ENCODE measurements at regions not wholly inside any gene's neighbourhood (a gene's known extent, or its start where the extent isn't known, plus 50 kb on each side); places are given as distances from the start of the nearest gene placed in this dataset.
"Not testable (repeated sequence)": the region's sequence is repeated elsewhere in the genome, so short reads cannot be mapped to it uniquely, and the experiment has no call there.

GRCh38 chr2:7555260-7555659 lies 638.0 kb downstream of the RNF144A start:
- 87 to 95% (median 91%) methylated on average over 10 of the region's 10 CpGs for WGBS, 4 donors
- Histone ChIP-seq H3K4me3 (no peak overlapping the region), H3K36me3 (replicated peaks in 1 of 2) (no peaks in the 10 kb centered on the region), H3K27ac (no peak overlapping the region), H3K4me1 (replicated peaks in 1 of 2) (no peaks in the 10 kb centered on the region), H3K9me3 (replicated peaks in 1 of 3) (no peaks in the 10 kb centered on the region), H3K27me3 (no peaks in the 10 kb centered on the region)
- intact Hi-C loops (cut with DNase I): no loop called here
- TF ChIP-seq POLR2A (IDR thresholded peaks at IDR 0.05) (no peak), CTCF (IDR thresholded peaks at IDR 0.05) (no peak)
- DNase-seq: no peak

DNA sequence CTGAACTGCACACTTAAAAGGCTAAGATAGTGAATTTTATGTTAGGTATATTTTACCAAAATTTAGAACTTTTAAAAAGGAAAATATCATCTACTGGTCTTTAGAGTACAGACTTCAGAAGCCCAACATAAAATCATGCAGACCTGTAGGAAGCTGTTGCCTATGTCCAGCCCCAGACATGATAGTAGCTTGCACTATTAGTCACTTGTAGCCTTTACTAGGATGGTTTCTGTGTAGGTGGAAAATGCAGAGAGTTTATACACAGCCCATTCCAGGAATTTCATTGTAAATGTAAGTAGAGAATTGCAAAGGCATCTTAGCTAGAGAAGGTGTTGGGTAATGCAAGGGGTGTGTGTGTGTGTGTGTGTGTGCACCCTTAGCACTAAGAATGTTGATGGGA lies 640.2 kb downstream of the RNF144A start:
- intact Hi-C loops (cut with DNase I): no loop called here
- H3K27me3 ChIP-seq: no peaks in the 10 kb centered on the region

GRCh38 chr2:7559791-7560190 lies 642.6 kb downstream of the RNF144A start:
- Histone ChIP-seq H3K9me3 (replicated peaks in 1 of 3) (no peaks in the 10 kb centered on the region), H3K27me3 (no peaks in the 10 kb centered on the region), H3K36me3 (replicated peaks in 1 of 2) (no peaks in the 10 kb centered on the region), H3K27ac (no peak overlapping the region), H3K4me3 (no peak overlapping the region), H3K4me1 (replicated peaks in 1 of 2) (no peaks in the 10 kb centered on the region)
- DNase-seq: no peak
- TF ChIP-seq POLR2A (IDR thresholded peaks at IDR 0.05): no peak
- TF ChIP-seq CTCF (IDR thresholded peaks at IDR 0.05): no peak
- WGBS, 4 donors: 73 to 100% (median 88%) methylated on average over 1 of the region's 1 CpG
- intact Hi-C loops (cut with DNase I): no loop called here

More for the DNA sequence above, 640.2 kb downstream of the RNF144A start:
- Histone ChIP-seq H3K36me3 (replicated peaks in 1 of 2) (no peaks in the 10 kb centered on the region), H3K4me1 (replicated peaks in 1 of 2) (no peaks in the 10 kb centered on the region), H3K27ac (no peak overlapping the region), H3K4me3 (no peak overlapping the region), H3K9me3 (replicated peaks in 1 of 3) (no peaks in the 10 kb centered on the region)
- TF ChIP-seq CTCF (IDR thresholded peaks at IDR 0.05): no peak
- no peak for TF ChIP-seq POLR2A (IDR thresholded peaks at IDR 0.05)
- no peak for DNase-seq

- WGBS, 4 donors: 80 to 88% (median 84%) methylated on average over 6 of the region's 6 CpGs
- intact Hi-C loops (cut with DNase I): no loop called here
- H3K36me3 ChIP-seq (replicated peaks in 1 of 2): no peaks in the 10 kb centered on the region
Measured at GRCh38 chr2:7566382-7566881, 649.2 kb downstream of the RNF144A start.

DNA sequence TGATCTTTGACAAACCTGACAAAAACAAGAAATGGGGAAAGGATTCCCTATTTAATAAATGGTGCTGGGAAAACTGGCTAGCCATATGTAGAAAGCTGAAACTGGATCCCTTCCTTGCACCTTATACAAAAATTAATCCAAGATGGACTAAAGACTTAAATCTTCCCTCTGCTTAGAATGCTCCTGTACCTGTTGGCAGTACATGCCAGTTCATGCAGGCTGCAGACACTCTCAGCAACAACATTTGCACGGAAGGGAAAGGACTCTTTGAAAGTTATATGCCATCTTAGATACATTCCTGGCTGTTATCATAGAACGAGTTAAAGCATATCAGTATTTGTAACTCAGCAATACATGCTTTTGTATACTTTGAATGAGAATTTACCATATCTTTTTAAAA lies 649.9 kb downstream of the RNF144A start:
- DNase-seq; H3K9me3 ChIP-seq (replicated peaks in 1 of 3); H3K36me3 ChIP-seq (replicated peaks in 1 of 2); H3K4me1 ChIP-seq (replicated peaks in 1 of 2); H3K27ac ChIP-seq; intact Hi-C loops (cut with DNase I); H3K4me3 ChIP-seq; H3K27me3 ChIP-seq: not testable (repeated sequence)
- 75 to 77% (median 76%) methylated on average over 2 of the region's 2 CpGs for WGBS, 4 donors

More at GRCh38 chr2:7566382-7566881, 649.2 kb downstream of the RNF144A start:
- no peak for DNase-seq
- no peak overlapping the region for H3K27ac ChIP-seq
- H3K4me1 ChIP-seq (replicated peaks in 1 of 2): no peaks in the 10 kb centered on the region
- TF ChIP-seq POLR2A (IDR thresholded peaks at IDR 0.05) (no peak), CTCF (IDR thresholded peaks at IDR 0.05) (no peak)
- no peaks in the 10 kb centered on the region for H3K9me3 ChIP-seq (replicated peaks in 1 of 3)
- no peak overlapping the region for H3K4me3 ChIP-seq
- no peaks in the 10 kb centered on the region for H3K27me3 ChIP-seq

All from adrenal gland (tissue), 9 donors.